GM23338 (cell line): ENCODE measurements at regions not wholly inside any gene's neighbourhood (a gene's known extent, or its start where the extent isn't known, plus 50 kb on each side); places are given as distances from the start of the nearest gene placed in this dataset.

Experiments
- ATAC-seq: fragments of 200-7000 bp; cut with Tn5 transposase; 3 replicates; pipeline ENCODE4 v1.9.1; 2020
- DNase-seq: peaks from one replicate; pipeline ENCODE4 v3.0.0-alpha.2; 2015; ENCODE audit warnings: low spot score
- H2AFZ ChIP-seq: fragments of 200-600 bp; sonication (generic); 2 replicates; pipeline ENCODE4 v1.8.0; 2016; ENCODE audit warnings: antibody characterized with exemption, mild to moderate bottlenecking, moderate library complexity
- H3F3A ChIP-seq: fragments of 200-600 bp; sonication (generic); replicated peaks from 2 replicates; pipeline ENCODE4 v1.8.0; 2017; ENCODE audit warnings: antibody characterized with exemption, mixed run types, low read depth
- H3K27ac ChIP-seq: fragments of 200-600 bp; sonication (generic); 2 replicates; pipeline ENCODE4 v1.6.1; 2016; ENCODE audit warnings: low read depth
- H3K27me3 ChIP-seq: fragments of 200-600 bp; sonication (generic); 2 replicates; pipeline ENCODE4 v1.8.0; 2016; ENCODE audit warnings: mild to moderate bottlenecking, mixed run types, moderate library complexity; ENCODE audit not compliant: insufficient read depth
- H3K36me3 ChIP-seq: fragments of 200-600 bp; sonication (generic); 2 replicates; pipeline ENCODE4 v1.8.0; 2016; ENCODE audit warnings: mild to moderate bottlenecking; ENCODE audit not compliant: insufficient read depth
- H3K4me1 ChIP-seq: fragments of 200-600 bp; sonication (generic); 2 replicates; pipeline ENCODE4 v1.8.0; 2016; ENCODE audit warnings: mild to moderate bottlenecking, moderate library complexity; ENCODE audit not compliant: insufficient read depth
- H3K4me2 ChIP-seq: fragments of 200-600 bp; sonication (generic); 2 replicates; pipeline ENCODE4 v1.7.1; 2017; ENCODE audit warnings: mixed run types
- H3K4me3 ChIP-seq: fragments of 200-600 bp; sonication (generic); 2 replicates; pipeline ENCODE4 v1.6.1; 2016; ENCODE audit warnings: mixed run types
- H3K79me2 ChIP-seq: fragments of 200-600 bp; sonication (generic); replicated peaks from 2 replicates; pipeline ENCODE4 v1.8.0; 2017; ENCODE audit warnings: mild to moderate bottlenecking; ENCODE audit not compliant: insufficient read depth
- H3K9me2 ChIP-seq: fragments of 200-600 bp; sonication (generic); 2 replicates; pipeline ENCODE4 v1.8.0; 2017; ENCODE audit not compliant: insufficient read depth
- H4K20me1 ChIP-seq: fragments of 200-600 bp; sonication (generic); replicated peaks from 2 replicates; pipeline ENCODE4 v1.8.0; 2017; ENCODE audit warnings: mild to moderate bottlenecking; ENCODE audit not compliant: insufficient read depth
- H3K27ac Mint-ChIP-seq: 2 replicates; pipeline ENCODE4 v1.8.0; 2020; ENCODE audit warnings: inconsistent platforms, mild to moderate bottlenecking, moderate library complexity, mixed read lengths
- H3K27me3 Mint-ChIP-seq: 3 replicates; pipeline ENCODE4 v1.8.0; 2022; ENCODE audit warnings: low read depth, mild to moderate bottlenecking, moderate library complexity, mixed read lengths, inconsistent platforms; ENCODE audit not compliant: insufficient read depth, poor library complexity
- H3K36me3 Mint-ChIP-seq: 3 replicates; pipeline ENCODE4 v1.8.0; 2021; ENCODE audit warnings: low read depth, mild to moderate bottlenecking, inconsistent platforms, moderate library complexity, mixed read lengths
- H3K4me1 Mint-ChIP-seq: 3 replicates; pipeline ENCODE4 v1.8.0; 2020; ENCODE audit warnings: mild to moderate bottlenecking, inconsistent platforms, mixed read lengths
- H3K4me3 Mint-ChIP-seq: 3 replicates; pipeline ENCODE4 v1.8.0; 2021; ENCODE audit warnings: moderate library complexity, mild to moderate bottlenecking, inconsistent platforms, mixed read lengths
- H3K9me3 Mint-ChIP-seq: 3 replicates; pipeline ENCODE4 v1.8.0; 2020; ENCODE audit warnings: moderate library complexity, mild to moderate bottlenecking, inconsistent platforms, mixed read lengths
- ETS1 ChIP-seq: IDR thresholded peaks from 2 replicates; pipeline ENCODE4 v1.6.1; 2016; ENCODE audit warnings: antibody characterized with exemption
- EZH2 ChIP-seq: fragments of 200-600 bp; sonication (generic); IDR thresholded peaks from one replicate; pipeline ENCODE4 v1.8.0; 2017; ENCODE audit warnings: antibody characterized with exemption, mild to moderate bottlenecking, low read depth; ENCODE audit not compliant: unreplicated experiment
- EZH2phosphoT487 ChIP-seq: fragments of 200-600 bp; sonication (generic); IDR thresholded peaks from one replicate; pipeline ENCODE4 v1.8.1; 2018; ENCODE audit warnings: antibody characterized with exemption; ENCODE audit not compliant: unreplicated experiment
- NANOG ChIP-seq: IDR thresholded peaks from 2 replicates; pipeline ENCODE4 v1.6.1; 2016; ENCODE audit warnings: antibody characterized with exemption, borderline replicate concordance
- POLR2AphosphoS5 ChIP-seq: IDR thresholded peaks from 2 replicates; pipeline ENCODE4 v1.6.1; 2016; ENCODE audit warnings: antibody characterized with exemption, low read depth
- STAT1 ChIP-seq: IDR thresholded peaks from one replicate; pipeline ENCODE4 v1.6.1; 2016; ENCODE audit warnings: antibody characterized with exemption; ENCODE audit not compliant: unreplicated experiment
- ZNF331 ChIP-seq: fragments of 250-450 bp; sonication (Bioruptor Pico); IDR thresholded peaks from 2 replicates; pipeline ENCODE4 v1.5.0; 2020; ENCODE audit warnings: low read depth, mild to moderate bottlenecking, moderate library complexity
- TF ChIP-seq, protein P1 (sequence below): fragments of 250-450 bp; sonication (Bioruptor Pico); IDR thresholded peaks from 2 replicates; pipeline ENCODE4 v1.5.0; 2020; ENCODE audit warnings: mild to moderate bottlenecking, moderate library complexity

DNA sequence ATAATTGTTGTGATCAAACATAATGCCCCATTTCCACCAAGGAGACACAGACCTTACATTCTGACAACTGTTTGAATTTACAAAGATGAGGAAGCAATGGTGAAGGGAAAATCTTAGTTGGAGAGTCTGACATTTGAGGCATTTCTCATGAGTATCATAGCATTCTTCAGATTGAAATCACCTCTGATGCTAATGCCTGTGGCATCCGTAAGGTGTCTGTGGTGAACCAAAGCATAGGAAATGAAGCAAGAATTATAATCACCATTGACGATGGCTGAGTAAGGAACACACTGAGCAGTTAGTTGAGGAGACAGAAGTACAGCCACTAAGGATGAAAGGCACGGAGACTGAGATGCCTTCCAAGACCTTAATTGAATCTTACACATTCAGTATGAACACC is 575.7 kb downstream of the TRIML1 start (continued):
- TF ChIP-seq, protein P1, sequence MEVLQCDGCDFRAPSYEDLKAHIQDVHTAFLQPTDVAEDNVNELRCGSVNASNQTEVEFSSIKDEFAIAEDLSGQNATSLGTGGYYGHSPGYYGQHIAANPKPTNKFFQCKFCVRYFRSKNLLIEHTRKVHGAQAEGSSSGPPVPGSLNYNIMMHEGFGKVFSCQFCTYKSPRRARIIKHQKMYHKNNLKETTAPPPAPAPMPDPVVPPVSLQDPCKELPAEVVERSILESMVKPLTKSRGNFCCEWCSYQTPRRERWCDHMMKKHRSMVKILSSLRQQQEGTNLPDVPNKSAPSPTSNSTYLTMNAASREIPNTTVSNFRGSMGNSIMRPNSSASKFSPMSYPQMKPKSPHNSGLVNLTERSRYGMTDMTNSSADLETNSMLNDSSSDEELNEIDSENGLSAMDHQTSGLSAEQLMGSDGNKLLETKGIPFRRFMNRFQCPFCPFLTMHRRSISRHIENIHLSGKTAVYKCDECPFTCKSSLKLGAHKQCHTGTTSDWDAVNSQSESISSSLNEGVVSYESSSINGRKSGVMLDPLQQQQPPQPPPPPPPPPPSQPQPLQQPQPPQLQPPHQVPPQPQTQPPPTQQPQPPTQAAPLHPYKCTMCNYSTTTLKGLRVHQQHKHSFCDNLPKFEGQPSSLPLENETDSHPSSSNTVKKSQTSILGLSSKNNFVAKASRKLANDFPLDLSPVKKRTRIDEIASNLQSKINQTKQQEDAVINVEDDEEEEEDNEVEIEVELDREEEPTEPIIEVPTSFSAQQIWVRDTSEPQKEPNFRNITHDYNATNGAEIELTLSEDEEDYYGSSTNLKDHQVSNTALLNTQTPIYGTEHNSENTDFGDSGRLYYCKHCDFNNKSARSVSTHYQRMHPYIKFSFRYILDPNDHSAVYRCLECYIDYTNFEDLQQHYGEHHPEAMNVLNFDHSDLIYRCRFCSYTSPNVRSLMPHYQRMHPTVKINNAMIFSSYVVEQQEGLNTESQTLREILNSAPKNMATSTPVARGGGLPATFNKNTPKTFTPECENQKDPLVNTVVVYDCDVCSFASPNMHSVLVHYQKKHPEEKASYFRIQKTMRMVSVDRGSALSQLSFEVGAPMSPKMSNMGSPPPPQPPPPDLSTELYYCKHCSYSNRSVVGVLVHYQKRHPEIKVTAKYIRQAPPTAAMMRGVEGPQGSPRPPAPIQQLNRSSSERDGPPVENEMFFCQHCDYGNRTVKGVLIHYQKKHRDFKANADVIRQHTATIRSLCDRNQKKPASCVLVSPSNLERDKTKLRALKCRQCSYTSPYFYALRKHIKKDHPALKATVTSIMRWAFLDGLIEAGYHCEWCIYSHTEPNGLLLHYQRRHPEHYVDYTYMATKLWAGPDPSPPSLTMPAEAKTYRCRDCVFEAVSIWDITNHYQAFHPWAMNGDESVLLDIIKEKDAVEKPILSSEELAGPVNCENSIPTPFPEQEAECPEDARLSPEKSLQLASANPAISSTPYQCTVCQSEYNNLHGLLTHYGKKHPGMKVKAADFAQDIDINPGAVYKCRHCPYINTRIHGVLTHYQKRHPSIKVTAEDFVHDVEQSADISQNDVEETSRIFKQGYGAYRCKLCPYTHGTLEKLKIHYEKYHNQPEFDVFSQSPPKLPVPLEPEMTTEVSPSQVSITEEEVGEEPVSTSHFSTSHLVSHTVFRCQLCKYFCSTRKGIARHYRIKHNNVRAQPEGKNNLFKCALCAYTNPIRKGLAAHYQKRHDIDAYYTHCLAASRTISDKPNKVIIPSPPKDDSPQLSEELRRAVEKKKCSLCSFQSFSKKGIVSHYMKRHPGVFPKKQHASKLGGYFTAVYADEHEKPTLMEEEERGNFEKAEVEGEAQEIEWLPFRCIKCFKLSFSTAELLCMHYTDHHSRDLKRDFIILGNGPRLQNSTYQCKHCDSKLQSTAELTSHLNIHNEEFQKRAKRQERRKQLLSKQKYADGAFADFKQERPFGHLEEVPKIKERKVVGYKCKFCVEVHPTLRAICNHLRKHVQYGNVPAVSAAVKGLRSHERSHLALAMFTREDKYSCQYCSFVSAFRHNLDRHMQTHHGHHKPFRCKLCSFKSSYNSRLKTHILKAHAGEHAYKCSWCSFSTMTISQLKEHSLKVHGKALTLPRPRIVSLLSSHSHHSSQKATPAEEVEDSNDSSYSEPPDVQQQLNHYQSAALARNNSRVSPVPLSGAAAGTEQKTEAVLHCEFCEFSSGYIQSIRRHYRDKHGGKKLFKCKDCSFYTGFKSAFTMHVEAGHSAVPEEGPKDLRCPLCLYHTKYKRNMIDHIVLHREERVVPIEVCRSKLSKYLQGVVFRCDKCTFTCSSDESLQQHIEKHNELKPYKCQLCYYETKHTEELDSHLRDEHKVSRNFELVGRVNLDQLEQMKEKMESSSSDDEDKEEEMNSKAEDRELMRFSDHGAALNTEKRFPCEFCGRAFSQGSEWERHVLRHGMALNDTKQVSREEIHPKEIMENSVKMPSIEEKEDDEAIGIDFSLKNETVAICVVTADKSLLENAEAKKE (CRISPR knock-in tag): no peak
- TF ChIP-seq ETS1: no peak
- TF ChIP-seq NANOG: no peak
- TF ChIP-seq POLR2AphosphoS5: no peak
- no peak for TF ChIP-seq EZH2phosphoT487
- no peak for TF ChIP-seq STAT1

DNA sequence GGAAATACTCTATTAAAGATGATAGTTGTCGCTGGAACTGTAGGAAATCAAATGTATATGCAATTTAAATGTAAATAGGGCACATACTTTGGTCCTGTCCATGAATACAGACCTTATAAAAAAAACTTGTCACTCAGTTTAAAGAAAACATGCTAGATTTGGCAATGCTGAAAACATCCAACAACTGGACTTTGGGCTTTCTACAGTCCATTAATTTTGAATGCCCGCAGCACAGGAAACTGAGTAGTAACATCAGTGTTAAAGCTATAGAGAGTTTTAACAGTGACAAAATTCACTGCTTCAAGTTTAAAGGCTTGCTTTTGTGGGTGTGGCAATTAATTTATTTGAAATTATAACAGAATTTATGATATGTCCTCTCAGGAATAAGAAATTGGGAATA is 578.4 kb downstream of the TRIML1 start:
- H3K9me3 Mint-ChIP-seq: peaks cover 25% of the 10 kb centered on the region
- no peaks in the 10 kb centered on the region for H3K79me2 ChIP-seq
- H3K27me3 Mint-ChIP-seq: no peaks in the 10 kb centered on the region
- peaks cover 13% of the 10 kb centered on the region for H3K36me3 Mint-ChIP-seq
- H3K27ac Mint-ChIP-seq: no peak overlapping the region
- H3K27ac ChIP-seq: no peak overlapping the region
- H3K4me1 Mint-ChIP-seq: no peaks in the 10 kb centered on the region
- no peaks in the 10 kb centered on the region for H3K27me3 ChIP-seq
- H3K4me1 ChIP-seq: no peaks in the 10 kb centered on the region
- ATAC-seq (no peak), DNase-seq (no peak)
- TF ChIP-seq ZNF331 (CRISPR knock-in tag) (no peak), EZH2 (no peak)
- H3K9me2 ChIP-seq: no peaks in the 10 kb centered on the region
- no peaks in the 10 kb centered on the region for H3F3A ChIP-seq
- H2AFZ ChIP-seq: no peak overlapping the region
- no peaks in the 10 kb centered on the region for H4K20me1 ChIP-seq
- no peak overlapping the region for H3K4me2 ChIP-seq
- no peak overlapping the region for H3K4me3 Mint-ChIP-seq
- no peaks in the 10 kb centered on the region for H3K36me3 ChIP-seq
- no peak overlapping the region for H3K4me3 ChIP-seq
